Upper lobe of left lung (tissue), 4 donors: ENCODE measurements at regions not wholly inside any gene's neighbourhood (a gene's known extent, or its start where the extent isn't known, plus 50 kb on each side); places are given as distances from the start of the nearest gene placed in this dataset.

Experiments used
- CTCF ChIP-seq, 6 experiments: fragments of 450-650 bp in 4 of 6; fragments of 200-600 bp in 2 of 6; sonication (generic) in 2 of 6; IDR thresholded peaks; one replicate each; pipeline ENCODE4 v1.5.1; 2016 to 2019; ENCODE audit warnings: antibody characterized with exemption in 6 of 6
- POLR2A ChIP-seq, 4 donors: fragments of 450-650 bp; IDR thresholded peaks; one replicate each; pipeline ENCODE4 v1.5.1; 2016 to 2017; ENCODE audit warnings: antibody characterized with exemption in 4 of 4, mild to moderate bottlenecking in 2 of 4
- POLR2AphosphoS5 ChIP-seq, 2 donors: sonication (generic); formaldehyde crosslinking; IDR thresholded peaks; one replicate each; pipeline ENCODE4 v1.5.1; 2017; ENCODE audit warnings: antibody characterized with exemption in 2 of 2

- no peak for TF ChIP-seq CTCF (IDR thresholded peaks at IDR 0.05)
- no peak for TF ChIP-seq POLR2A (IDR thresholded peaks at IDR 0.05)
- TF ChIP-seq POLR2AphosphoS5 (IDR thresholded peaks at IDR 0.05): no peak
These were observed 86.0 kb downstream of the PLXNA1 start for GRCh38 chr3:127068871-127069270.
